ENCODE measurements at regions not wholly inside any gene's neighbourhood (a gene's known extent, or its start where the extent isn't known, plus 50 kb on each side); places are given as distances from the start of the nearest gene placed in this dataset.

DNA sequence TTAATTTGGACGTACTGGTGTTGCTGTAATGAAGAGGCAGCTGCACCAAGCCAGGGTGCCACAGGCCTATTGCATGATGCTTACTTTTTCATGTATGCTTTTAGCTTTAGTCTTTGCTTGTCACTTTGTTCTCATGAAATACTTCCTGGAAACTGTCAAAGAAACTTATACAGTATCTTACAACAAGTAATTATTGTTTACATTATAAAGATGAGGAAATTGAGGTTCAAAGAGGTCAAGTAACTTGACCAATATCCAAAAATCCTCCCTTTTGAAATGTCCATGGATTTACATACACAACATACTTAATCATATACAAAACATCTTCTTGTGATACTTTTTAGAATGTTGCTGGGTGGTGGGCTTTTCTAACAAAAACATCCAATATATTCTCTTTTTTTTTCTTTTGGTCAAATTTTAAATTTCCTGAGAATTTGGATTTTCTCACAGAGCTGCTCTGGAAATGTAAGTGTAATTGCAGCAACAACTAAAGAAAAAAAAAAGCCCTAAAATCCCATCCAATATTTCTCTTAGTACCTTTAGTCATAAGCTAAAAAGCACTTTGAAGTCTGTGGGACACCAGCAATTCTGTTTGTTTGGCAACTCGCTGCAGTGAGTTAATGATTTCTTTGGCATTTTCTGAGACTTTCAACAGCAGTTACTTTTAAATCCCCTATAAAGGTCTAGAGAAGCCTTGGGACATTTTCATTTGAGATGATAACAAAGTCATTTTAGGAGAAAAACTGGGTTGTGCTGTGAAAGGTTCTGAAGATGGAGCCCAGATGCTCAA, 500.6 kb upstream of the IGFBP3 start:
- no peak for TF ChIP-seq NFYB (CRISPR knock-in tag; conservative IDR thresholded peaks at IDR 0.05; ENCODE audit: low read depth)
- TF ChIP-seq, protein P1, sequence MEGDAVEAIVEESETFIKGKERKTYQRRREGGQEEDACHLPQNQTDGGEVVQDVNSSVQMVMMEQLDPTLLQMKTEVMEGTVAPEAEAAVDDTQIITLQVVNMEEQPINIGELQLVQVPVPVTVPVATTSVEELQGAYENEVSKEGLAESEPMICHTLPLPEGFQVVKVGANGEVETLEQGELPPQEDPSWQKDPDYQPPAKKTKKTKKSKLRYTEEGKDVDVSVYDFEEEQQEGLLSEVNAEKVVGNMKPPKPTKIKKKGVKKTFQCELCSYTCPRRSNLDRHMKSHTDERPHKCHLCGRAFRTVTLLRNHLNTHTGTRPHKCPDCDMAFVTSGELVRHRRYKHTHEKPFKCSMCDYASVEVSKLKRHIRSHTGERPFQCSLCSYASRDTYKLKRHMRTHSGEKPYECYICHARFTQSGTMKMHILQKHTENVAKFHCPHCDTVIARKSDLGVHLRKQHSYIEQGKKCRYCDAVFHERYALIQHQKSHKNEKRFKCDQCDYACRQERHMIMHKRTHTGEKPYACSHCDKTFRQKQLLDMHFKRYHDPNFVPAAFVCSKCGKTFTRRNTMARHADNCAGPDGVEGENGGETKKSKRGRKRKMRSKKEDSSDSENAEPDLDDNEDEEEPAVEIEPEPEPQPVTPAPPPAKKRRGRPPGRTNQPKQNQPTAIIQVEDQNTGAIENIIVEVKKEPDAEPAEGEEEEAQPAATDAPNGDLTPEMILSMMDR (IDR thresholded peaks at IDR 0.05) = no peak
